ENCODE measurements at regions not wholly inside any gene's neighbourhood (a gene's known extent, or its start where the extent isn't known, plus 50 kb on each side); places are given as distances from the start of the nearest gene placed in this dataset.

DNA sequence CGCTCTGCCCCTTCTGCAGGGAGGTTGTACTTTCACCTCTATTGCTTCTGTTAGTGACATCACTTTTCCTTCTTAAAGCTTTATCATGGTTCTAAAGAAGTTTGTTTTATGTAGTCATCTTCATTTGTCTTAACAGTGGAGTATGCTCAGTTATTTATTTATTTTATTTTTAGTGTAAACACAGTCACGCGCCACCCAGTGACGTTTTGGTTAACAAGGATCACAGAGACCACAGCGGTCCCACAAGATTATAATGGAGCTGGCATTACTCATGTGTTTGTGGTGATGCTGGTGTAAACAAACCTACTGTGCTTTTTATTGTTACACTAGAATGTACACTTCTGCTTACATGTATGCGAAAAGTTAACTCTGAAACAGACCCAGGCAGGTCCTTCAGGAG, 89.9 kb downstream of the SOX11 start:
- TF ChIP-seq, protein P1, sequence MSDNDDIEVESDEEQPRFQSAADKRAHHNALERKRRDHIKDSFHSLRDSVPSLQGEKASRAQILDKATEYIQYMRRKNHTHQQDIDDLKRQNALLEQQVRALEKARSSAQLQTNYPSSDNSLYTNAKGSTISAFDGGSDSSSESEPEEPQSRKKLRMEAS (CRISPR knock-in tag; IDR thresholded peaks at IDR 0.05), result no peak
- TF ChIP-seq, protein P2, sequence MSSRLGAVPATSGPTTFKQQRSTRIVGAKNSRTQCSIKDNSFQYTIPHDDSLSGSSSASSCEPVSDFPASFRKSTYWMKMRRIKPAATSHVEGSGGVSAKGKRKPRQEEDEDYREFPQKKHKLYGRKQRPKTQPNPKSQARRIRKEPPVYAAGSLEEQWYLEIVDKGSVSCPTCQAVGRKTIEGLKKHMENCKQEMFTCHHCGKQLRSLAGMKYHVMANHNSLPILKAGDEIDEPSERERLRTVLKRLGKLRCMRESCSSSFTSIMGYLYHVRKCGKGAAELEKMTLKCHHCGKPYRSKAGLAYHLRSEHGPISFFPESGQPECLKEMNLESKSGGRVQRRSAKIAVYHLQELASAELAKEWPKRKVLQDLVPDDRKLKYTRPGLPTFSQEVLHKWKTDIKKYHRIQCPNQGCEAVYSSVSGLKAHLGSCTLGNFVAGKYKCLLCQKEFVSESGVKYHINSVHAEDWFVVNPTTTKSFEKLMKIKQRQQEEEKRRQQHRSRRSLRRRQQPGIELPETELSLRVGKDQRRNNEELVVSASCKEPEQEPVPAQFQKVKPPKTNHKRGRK (CRISPR knock-in tag; IDR thresholded peaks at IDR 0.05; ENCODE audit: borderline replicate concordance), result no peak
- TF ChIP-seq SOX15 (CRISPR knock-in tag; IDR thresholded peaks at IDR 0.05), result no peak
- TF ChIP-seq, protein P3, sequence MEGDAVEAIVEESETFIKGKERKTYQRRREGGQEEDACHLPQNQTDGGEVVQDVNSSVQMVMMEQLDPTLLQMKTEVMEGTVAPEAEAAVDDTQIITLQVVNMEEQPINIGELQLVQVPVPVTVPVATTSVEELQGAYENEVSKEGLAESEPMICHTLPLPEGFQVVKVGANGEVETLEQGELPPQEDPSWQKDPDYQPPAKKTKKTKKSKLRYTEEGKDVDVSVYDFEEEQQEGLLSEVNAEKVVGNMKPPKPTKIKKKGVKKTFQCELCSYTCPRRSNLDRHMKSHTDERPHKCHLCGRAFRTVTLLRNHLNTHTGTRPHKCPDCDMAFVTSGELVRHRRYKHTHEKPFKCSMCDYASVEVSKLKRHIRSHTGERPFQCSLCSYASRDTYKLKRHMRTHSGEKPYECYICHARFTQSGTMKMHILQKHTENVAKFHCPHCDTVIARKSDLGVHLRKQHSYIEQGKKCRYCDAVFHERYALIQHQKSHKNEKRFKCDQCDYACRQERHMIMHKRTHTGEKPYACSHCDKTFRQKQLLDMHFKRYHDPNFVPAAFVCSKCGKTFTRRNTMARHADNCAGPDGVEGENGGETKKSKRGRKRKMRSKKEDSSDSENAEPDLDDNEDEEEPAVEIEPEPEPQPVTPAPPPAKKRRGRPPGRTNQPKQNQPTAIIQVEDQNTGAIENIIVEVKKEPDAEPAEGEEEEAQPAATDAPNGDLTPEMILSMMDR (IDR thresholded peaks at IDR 0.05), result no peak
- no peak for TF ChIP-seq TEAD4 (CRISPR knock-in tag; IDR thresholded peaks at IDR 0.05)
- TF ChIP-seq, protein P4, sequence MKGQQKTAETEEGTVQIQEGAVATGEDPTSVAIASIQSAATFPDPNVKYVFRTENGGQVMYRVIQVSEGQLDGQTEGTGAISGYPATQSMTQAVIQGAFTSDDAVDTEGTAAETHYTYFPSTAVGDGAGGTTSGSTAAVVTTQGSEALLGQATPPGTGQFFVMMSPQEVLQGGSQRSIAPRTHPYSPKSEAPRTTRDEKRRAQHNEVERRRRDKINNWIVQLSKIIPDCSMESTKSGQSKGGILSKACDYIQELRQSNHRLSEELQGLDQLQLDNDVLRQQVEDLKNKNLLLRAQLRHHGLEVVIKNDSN (CRISPR knock-in tag; IDR thresholded peaks at IDR 0.05), result no peak
- no peak for TF ChIP-seq GABPB1 (CRISPR knock-in tag; IDR thresholded peaks at IDR 0.05)
- TF ChIP-seq, protein P5, sequence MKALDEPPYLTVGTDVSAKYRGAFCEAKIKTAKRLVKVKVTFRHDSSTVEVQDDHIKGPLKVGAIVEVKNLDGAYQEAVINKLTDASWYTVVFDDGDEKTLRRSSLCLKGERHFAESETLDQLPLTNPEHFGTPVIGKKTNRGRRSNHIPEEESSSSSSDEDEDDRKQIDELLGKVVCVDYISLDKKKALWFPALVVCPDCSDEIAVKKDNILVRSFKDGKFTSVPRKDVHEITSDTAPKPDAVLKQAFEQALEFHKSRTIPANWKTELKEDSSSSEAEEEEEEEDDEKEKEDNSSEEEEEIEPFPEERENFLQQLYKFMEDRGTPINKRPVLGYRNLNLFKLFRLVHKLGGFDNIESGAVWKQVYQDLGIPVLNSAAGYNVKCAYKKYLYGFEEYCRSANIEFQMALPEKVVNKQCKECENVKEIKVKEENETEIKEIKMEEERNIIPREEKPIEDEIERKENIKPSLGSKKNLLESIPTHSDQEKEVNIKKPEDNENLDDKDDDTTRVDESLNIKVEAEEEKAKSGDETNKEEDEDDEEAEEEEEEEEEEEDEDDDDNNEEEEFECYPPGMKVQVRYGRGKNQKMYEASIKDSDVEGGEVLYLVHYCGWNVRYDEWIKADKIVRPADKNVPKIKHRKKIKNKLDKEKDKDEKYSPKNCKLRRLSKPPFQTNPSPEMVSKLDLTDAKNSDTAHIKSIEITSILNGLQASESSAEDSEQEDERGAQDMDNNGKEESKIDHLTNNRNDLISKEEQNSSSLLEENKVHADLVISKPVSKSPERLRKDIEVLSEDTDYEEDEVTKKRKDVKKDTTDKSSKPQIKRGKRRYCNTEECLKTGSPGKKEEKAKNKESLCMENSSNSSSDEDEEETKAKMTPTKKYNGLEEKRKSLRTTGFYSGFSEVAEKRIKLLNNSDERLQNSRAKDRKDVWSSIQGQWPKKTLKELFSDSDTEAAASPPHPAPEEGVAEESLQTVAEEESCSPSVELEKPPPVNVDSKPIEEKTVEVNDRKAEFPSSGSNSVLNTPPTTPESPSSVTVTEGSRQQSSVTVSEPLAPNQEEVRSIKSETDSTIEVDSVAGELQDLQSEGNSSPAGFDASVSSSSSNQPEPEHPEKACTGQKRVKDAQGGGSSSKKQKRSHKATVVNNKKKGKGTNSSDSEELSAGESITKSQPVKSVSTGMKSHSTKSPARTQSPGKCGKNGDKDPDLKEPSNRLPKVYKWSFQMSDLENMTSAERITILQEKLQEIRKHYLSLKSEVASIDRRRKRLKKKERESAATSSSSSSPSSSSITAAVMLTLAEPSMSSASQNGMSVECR (CRISPR knock-in tag; IDR thresholded peaks at IDR 0.05; ENCODE audit: borderline replicate concordance), result no peak
- TF ChIP-seq, protein P6, sequence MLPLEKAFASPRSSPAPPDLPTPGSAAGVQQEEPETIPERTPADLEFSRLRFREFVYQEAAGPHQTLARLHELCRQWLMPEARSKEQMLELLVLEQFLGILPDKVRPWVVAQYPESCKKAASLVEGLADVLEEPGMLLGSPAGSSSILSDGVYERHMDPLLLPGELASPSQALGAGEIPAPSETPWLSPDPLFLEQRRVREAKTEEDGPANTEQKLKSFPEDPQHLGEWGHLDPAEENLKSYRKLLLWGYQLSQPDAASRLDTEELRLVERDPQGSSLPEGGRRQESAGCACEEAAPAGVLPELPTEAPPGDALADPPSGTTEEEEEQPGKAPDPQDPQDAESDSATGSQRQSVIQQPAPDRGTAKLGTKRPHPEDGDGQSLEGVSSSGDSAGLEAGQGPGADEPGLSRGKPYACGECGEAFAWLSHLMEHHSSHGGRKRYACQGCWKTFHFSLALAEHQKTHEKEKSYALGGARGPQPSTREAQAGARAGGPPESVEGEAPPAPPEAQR (CRISPR knock-in tag; IDR thresholded peaks at IDR 0.05), result no peak
- TF ChIP-seq, protein P7, sequence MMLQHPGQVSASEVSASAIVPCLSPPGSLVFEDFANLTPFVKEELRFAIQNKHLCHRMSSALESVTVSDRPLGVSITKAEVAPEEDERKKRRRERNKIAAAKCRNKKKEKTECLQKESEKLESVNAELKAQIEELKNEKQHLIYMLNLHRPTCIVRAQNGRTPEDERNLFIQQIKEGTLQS (CRISPR knock-in tag; conservative IDR thresholded peaks at IDR 0.05), result no peak
- TF ChIP-seq, protein P8, sequence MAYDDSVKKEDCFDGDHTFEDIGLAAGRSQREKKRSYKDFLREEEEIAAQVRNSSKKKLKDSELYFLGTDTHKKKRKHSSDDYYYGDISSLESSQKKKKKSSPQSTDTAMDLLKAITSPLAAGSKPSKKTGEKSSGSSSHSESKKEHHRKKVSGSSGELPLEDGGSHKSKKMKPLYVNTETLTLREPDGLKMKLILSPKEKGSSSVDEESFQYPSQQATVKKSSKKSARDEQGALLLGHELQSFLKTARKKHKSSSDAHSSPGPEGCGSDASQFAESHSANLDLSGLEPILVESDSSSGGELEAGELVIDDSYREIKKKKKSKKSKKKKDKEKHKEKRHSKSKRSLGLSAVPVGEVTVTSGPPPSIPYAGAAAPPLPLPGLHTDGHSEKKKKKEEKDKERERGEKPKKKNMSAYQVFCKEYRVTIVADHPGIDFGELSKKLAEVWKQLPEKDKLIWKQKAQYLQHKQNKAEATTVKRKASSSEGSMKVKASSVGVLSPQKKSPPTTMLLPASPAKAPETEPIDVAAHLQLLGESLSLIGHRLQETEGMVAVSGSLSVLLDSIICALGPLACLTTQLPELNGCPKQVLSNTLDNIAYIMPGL (CRISPR knock-in tag; IDR thresholded peaks at IDR 0.05), result no peak
- TF ChIP-seq CBFB (CRISPR knock-in tag; IDR thresholded peaks at IDR 0.05; ENCODE audit: low read depth), result no peak
- no peak for TF ChIP-seq ZNF671 (CRISPR knock-in tag; IDR thresholded peaks at IDR 0.05)
- no peak for TF ChIP-seq HMGA2 (CRISPR knock-in tag; IDR thresholded peaks at IDR 0.05)

All from WTC11 (cell line).